HG03442 (cell line): ENCODE measurements at regions not wholly inside any gene's neighbourhood (a gene's known extent, or its start where the extent isn't known, plus 50 kb on each side); places are given as distances from the start of the nearest gene placed in this dataset.
A peak's percentile ranks its signal among the peaks of the same experiment; 100 is the strongest.
"Not testable (repeated sequence)": the region's sequence is repeated elsewhere in the genome, so short reads cannot be mapped to it uniquely, and the experiment has no call there.

Experiments used
- ATAC-seq: cut with Tn5 transposase; IDR thresholded peaks from one replicate; pipeline ENCODE4 v1.9.1; 2021; ENCODE audit warnings: mild to moderate bottlenecking, moderate library complexity; ENCODE audit not compliant: unreplicated experiment

GRCh38 chr3:18237251-18238005, 187.7 kb downstream of the SATB1 start:
- ATAC-seq = peak; percentile 93

DNA sequence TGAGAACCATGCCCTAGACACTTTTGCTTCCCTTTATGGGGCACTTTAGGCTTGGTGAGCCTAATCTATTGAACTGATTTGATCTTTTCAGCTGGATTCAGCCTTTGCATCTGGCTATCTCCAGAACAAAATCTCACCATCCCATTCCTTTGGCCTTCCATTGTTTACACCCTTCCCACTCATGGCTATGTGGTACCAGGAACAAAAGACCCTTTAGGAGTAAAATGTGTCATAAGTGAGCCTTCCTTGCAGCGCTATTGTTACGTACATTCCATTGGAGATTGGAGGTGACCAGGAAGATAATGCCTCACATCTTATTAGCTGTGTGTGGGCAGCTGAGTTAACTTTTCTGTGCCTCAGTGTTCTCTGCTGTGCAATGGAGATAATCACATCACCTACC, 188.4 kb downstream of the SATB1 start:
- ATAC-seq = no peak

DNA sequence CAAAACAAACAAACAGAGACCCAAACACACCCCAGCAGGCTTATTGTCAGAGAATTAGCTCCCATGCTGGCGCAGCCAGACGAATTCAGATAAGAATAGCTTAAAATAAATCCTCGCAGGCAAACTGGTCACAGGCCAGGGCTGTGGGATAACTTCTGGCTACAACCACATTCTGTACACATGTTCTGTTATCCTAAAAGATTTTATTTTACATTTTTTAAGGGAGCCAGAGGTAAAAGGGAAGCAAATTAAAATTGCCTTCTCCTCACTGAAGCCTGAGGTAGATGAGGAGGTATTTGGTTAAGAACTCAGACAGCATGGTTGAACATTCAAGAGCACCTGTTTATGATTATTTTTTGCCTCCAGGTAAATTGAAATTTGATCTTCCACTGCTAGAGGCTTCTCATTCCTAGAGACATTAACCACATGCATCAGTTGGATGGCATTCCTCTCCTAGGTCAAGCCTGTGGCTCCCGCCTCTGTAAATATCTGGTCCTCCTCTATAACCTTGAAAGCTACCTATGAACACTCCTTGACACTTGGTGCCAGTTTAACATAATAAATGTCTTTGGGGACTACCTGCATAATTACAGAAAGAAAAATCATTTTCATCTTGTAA, 190.3 kb downstream of the SATB1 start:
- no peak for ATAC-seq

DNA sequence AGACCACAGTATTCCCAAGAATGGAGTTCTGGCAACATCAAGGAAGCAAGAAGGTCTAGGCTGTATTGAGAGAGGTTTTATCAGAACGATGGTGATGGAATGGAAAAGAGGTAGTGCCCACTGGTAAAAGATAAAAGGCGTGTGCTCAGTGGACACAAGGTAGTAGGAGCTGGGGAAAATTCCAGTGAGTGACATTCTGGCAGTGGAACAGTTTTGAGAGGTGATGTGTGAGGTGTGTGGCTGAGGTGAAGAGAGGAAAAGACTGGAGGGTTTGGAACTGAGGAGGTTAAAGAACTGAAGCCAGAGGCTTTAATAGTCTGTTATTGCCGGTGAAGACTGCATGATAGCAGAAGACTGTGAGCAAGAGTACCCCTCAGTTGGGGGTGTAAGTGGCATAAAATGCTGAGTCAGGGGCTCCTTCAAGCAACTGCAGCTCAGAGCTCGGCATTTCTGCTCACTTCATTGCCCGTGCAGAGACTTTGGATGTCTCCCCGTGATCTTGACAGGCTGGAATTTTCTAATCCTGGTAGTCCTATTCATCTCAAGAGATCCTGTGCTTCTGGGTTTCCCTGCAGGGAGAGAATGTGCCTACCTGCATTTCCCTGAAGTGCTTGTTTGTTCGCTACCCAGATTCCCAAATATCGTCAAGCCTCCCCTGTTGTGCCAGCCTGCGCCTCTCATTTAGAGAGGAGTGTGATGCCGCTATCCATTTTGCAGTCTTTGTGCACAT, 191.0 kb downstream of the SATB1 start:
- no peak for ATAC-seq

DNA sequence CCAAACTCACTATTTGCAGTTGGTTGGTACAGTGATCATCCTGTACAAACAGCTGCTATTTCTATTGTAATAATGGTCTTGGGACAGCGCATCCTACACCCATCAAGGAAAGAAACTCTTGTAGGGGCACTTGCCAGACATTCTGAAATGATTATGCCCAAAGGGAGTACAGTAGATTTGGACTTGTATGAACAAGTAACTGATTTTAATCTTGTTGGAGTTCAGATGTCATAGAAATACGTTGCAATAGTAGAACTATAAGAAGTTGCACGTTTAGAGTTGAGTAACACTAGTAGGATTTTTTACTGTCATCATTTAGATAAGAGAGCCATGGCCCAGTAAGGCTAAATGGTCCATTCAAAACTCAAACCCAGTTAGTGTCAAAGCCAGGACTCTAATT, 192.8 kb downstream of the SATB1 start:
- no peak for ATAC-seq

DNA sequence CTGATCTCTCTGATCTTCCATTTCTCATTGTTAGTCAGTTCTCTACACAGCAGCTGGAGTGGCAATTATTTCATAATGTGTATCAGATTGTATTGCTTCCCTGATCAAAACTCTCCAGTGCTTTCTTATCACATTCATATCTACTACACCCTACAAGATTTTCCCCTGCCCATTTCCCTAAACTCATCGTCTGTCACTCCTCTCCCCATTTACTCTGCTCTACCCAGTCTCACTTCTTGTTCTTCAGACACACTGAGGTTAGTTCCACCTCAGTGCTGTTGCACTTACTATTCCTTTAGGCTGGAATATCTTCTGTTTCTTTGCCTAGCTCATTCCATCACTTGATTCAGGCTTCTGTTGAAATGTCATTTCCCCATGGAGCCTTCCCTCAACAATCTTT, 197.1 kb downstream of the SATB1 start:
- no peak for ATAC-seq

- no peak for ATAC-seq
These were observed 199.4 kb downstream of the SATB1 start for GRCh38 chr3:18225709-18226108.

DNA sequence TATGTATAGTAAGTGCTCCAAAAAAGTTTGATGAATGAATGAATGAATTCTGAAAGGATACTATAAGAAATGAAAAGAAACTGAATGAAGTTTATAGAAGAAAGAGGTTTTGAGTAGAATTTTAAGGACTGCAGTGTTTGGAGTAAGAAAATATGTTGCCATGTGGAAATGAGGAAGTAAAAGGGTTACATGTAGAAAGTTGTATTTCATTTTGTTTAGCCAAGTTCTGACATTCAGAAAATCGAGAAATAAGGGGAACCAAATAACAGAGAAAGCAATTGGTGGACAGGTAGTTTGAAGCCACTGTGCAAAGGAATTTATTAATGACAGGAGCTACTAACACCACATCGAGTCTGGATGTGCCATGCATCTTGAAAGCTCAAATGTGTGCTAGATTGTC, 200.7 kb downstream of the SATB1 start:
- no peak for ATAC-seq

GRCh38 chr3:18223974-18224373, 201.2 kb downstream of the SATB1 start:
- peak; percentile 18 for ATAC-seq

DNA sequence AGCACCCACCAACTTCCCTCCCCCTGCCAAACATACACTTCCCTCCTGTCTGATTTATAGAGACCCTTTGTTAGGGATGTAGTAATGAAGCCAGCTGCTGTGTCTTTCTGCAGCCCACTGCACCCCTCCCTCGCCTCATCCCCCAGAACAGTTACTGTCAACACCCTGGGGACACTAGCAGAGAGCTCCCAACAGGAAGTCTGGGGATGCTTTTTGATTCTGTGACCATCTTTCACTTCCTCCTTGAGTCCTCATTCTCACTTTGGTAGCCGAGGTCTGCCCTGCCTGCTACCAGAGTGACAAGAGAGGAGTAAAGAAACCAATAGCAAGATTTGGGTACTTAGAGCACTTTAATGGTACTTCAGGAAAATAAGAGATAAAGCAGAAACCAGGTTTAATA, 201.6 kb downstream of the SATB1 start:
- peak; percentile 99 for ATAC-seq

GRCh38 chr3:18222686-18223085, 202.5 kb downstream of the SATB1 start:
- ATAC-seq = no peak

DNA sequence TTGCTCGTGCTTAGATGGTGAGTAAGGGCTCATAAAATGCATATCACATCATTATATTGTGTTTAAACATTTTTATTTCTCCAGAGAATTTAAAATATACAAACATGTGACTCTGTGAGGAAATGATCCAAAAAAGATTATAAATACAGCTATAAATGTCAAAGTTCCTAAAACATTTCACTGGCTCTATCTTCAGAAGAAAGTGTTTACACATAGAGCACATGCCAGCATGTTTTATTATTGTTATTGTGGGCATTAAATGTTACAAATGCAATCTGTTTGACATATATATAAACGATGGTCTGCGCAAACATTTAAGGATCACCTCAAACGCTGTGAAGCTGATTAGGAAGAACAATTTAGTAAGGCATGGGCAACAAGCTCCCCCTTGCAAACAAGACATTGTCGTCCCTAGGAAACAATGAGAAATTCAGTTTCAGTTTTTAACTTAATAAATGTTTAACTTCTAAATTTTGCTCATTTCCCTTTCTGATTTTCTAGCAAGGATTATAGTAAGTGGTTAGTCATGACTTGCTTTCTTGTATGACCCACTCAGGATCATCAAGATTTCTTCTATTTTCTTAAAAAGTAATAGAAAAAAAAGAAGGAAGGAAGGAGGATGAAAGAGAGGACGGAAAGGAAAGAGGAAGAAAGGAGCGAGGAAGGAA, 207.5 kb downstream of the SATB1 start:
- no peak for ATAC-seq

DNA sequence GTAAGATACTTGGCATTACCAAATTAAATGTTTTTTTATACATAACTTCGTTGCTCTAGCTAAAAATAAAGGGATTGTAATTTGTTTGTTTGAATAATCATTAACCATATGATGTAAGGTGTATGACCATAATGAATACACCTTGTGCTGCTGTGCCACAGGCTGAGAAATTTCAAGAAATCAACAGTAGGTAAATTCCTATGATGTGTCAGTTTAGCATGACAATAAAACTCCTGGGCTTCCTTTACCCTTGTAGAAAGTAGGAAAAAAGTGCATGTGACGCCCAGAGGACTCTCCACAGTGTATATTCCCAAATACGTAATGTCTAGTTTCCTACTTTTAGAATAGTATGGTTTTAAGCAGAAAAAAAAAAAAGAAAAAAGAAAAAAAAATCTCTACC, 208.1 kb downstream of the SATB1 start:
- no peak for ATAC-seq

DNA sequence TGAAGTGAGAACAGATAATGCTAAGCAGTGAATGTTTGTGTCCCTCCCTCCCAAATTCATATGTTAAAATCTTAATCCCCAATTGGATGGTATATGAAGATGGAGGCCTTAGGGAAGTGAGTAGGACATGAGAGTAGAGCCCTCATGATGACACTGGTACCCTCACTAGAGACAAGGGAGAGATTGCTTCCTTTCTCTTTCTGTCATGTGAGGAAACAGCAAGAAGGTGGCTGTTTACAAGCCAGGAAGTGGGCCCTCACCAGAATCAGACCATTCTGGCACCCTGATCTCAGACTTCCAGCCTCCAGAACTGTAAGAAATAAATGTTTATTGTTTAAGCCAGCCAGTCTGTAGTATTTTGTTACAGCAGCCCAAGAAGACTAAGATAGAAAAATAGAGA, 209.5 kb downstream of the SATB1 start:
- no peak for ATAC-seq

DNA sequence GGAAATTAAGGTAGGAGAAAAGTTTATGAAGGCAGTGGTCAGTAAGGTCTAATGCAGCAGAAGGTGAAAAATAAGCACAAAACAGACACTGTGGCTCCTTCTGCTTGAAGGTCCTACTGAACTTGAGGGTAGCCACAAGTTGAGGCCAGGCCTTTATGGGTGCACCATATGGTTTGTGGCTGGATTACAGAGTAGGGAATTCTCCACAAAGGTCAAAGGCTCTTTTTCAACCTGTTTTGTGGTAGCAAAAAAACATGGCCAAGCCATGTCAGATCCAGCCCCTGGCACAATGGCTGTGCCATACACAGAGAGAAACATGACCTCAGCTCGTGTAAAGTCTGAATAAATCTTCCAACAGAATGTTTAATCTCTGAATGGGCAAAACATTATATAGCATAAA, 214.0 kb downstream of the SATB1 start:
- no peak for ATAC-seq

GRCh38 chr3:18208856-18209255, 216.3 kb downstream of the SATB1 start:
- no peak for ATAC-seq

DNA sequence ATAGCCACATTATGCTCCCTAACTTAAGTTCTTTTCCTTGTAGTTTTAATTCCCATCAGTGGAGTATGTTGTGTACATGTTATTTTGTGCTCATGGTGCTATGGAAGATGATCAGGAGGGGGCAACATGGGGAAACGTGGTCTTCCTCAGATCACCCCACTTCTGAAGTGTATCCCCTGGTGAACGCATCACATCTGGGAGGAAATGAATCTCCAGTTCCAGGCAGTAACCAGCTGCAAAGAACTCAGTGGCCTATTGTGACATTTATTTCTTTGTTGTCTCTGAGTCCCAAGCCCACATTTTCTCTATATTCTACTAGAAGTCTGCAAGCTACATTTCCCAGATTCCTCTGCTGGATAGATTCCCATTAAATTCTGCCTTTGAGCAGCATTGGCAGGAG, 217.0 kb downstream of the SATB1 start:
- ATAC-seq = no peak

DNA sequence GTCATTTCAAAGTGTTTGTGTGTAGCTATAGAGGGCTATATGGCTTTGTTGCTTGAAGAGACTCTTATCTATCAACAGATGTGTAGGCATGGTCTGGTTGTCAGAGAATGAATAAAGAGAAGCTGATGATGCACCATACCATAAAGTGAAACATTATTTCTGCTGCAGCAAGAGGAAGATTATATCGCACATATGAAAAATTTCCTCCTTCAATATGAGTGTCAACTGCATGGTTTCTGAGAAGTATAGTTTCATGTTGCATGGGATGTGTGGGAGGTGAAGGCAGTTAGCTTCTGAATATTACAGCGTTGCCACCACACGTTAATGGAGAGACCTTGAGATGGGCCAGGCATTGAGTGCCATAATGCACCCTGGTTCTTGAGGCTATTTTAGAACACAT, 217.9 kb downstream of the SATB1 start:
- no peak for ATAC-seq

DNA sequence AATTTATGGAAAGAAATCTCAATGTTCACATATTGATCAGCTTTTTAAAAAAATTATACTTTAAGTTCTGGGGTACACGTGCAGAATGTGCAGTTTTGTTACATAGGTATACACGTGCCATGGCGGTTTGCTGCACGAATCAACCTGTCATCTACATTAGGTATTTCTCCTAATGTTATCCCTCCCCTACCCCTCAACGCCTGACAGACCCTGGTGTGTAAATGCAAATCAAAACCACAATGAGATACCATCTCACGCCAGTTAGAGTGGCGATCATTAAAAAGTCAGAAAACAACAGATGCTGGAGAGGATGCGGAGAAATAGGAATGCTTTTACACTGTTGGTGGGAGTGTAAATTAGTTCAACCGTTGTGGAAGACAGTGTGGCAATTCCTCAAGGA, 219.4 kb downstream of the SATB1 start:
- not testable (repeated sequence) for ATAC-seq

DNA sequence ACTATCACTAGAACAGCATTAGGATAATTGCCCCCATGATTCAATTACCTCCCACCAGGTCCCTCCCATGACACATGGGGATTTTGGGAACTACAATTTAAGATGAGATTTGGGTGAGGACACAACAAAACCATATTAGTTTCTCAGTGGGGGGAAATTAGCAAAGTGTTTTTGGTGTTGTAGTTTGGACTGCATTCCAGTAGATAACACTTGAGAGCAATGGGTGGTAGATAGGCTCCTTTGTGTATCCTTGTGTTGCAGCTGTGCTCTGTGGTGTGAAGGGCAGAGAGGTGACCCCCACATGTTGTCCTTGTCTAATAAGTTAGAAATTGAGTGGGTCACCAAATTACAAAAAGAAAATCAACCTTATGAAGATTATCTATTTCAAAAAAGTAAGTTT, 223.8 kb downstream of the SATB1 start:
- no peak for ATAC-seq

DNA sequence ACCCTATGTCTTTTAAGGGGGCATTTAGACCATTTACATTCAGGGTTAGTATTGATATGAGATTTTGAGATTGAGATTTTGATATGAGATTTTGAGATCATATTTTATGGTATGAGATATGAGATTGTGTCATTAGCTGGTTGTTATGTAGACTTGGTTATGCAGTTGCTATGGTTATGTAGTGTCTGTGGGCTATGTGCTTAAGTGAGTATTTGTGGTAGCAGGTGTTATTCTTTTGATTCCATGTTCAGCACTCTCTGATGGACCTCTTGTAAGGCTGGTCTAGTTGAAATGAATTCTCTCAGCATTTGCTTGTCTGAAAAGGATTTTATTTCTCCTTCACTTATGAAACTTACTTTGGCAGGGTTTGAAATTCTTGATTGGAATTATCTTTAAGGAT, 225.4 kb downstream of the SATB1 start:
- ATAC-seq = no peak

DNA sequence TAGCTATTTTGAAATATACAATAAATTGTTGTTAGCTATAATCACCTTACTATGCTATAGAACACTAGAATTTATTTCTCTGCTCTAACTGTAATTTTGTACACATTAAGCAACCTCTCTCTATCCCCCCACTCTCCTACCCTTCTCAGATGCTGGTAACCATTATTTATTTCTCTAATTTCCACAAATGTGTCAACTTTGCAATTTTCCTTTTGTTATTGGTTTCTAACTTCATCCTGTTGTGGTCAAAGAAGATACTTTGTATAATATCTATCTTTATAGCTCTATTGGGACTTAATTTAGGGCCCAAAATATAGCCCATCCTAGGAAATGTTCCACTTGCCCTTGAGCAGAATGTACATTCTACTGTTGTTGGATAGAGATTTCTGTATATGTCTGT, 229.3 kb downstream of the SATB1 start:
- ATAC-seq = no peak
